DND-41 (cell line): ENCODE measurements at regions not wholly inside any gene's neighbourhood (a gene's known extent, or its start where the extent isn't known, plus 50 kb on each side); places are given as distances from the start of the nearest gene placed in this dataset.
"Not testable (repeated sequence)": the region's sequence is repeated elsewhere in the genome, so short reads cannot be mapped to it uniquely, and the experiment has no call there.

Source experiments
- EZH2 ChIP-seq: IDR thresholded peaks from 3 replicates; pipeline ENCODE4 v1.6.1; 2012; ENCODE audit warnings: borderline replicate concordance, low read depth, mild to moderate bottlenecking, moderate library complexity, low read length, inconsistent platforms; ENCODE audit not compliant: severe bottlenecking
- TF ChIP-seq, protein P1 (sequence below): IDR thresholded peaks from 2 replicates; pipeline ENCODE4 v1.5.1; 2012; ENCODE audit warnings: borderline replicate concordance, low read length, moderate library complexity, mild to moderate bottlenecking; ENCODE audit not compliant: poor library complexity, severe bottlenecking; ENCODE audit errors: extremely low read depth

DNA sequence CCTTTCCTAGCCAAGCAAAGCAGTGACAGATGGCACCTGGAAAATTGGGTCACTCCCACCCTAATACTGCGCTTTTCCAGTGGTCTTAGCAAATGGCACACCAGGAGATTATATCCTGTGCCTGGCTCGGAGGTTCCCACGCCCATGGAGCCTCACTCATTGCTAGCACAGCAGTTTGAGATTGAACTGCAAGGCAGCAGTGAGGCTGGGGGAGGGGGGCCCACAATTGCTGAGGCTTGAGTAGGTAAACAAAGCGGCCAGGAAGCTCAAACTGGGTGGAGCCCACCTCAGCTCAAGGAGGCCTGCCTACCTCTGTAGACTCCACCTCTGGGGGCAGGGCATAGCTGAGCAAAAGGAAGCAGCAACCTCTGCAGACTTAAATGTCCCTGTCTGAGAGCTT, 635.0 kb downstream of the C12orf50 start:
- TF ChIP-seq, protein P1, sequence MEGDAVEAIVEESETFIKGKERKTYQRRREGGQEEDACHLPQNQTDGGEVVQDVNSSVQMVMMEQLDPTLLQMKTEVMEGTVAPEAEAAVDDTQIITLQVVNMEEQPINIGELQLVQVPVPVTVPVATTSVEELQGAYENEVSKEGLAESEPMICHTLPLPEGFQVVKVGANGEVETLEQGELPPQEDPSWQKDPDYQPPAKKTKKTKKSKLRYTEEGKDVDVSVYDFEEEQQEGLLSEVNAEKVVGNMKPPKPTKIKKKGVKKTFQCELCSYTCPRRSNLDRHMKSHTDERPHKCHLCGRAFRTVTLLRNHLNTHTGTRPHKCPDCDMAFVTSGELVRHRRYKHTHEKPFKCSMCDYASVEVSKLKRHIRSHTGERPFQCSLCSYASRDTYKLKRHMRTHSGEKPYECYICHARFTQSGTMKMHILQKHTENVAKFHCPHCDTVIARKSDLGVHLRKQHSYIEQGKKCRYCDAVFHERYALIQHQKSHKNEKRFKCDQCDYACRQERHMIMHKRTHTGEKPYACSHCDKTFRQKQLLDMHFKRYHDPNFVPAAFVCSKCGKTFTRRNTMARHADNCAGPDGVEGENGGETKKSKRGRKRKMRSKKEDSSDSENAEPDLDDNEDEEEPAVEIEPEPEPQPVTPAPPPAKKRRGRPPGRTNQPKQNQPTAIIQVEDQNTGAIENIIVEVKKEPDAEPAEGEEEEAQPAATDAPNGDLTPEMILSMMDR = not testable (repeated sequence)
- TF ChIP-seq EZH2 = not testable (repeated sequence)
